Mesendoderm (in vitro differentiated cells): ENCODE measurements at regions not wholly inside any gene's neighbourhood (a gene's known extent, or its start where the extent isn't known, plus 50 kb on each side); places are given as distances from the start of the nearest gene placed in this dataset.

ENCODE experiments used
- DNase-seq: peaks from one replicate; pipeline ENCODE4 v3.0.0; 2013
- H2AK5ac ChIP-seq: 2 replicates; pipeline ENCODE4 v1.6.1; 2013; ENCODE audit warnings: low read length, inconsistent platforms
- H2BK120ac ChIP-seq: 2 replicates; pipeline ENCODE4 v1.6.1; 2013; ENCODE audit warnings: low read depth, mild to moderate bottlenecking, low read length, moderate library complexity, mixed read lengths
- H2BK15ac ChIP-seq: replicated peaks from 2 replicates; pipeline ENCODE4 v1.6.1; 2013; ENCODE audit warnings: low read depth, mild to moderate bottlenecking, moderate library complexity
- H2BK5ac ChIP-seq: 2 replicates; pipeline ENCODE4 v1.6.1; 2013; ENCODE audit warnings: low read length, inconsistent platforms
- H3K18ac ChIP-seq: 2 replicates; pipeline ENCODE4 v1.6.1; 2013; ENCODE audit warnings: mild to moderate bottlenecking, low read length, mixed read lengths
- H3K23ac ChIP-seq: one replicate; pipeline ENCODE4 v1.6.1; 2013; ENCODE audit warnings: low read length
- H3K27ac ChIP-seq: 2 replicates; pipeline ENCODE4 v1.5.1; 2013; ENCODE audit warnings: low read depth, mild to moderate bottlenecking, inconsistent platforms, low read length, moderate library complexity
- H3K27me3 ChIP-seq: 2 replicates; pipeline ENCODE4 v1.6.1; 2013; ENCODE audit warnings: low read length, control low read depth, mild to moderate bottlenecking, inconsistent platforms; ENCODE audit not compliant: insufficient read depth, poor library complexity
- H3K36me3 ChIP-seq: 2 replicates; pipeline ENCODE4 v1.6.1; 2013; ENCODE audit warnings: low read length, inconsistent platforms; ENCODE audit not compliant: control insufficient read depth, insufficient read depth
- H3K4ac ChIP-seq: one replicate; pipeline ENCODE4 v1.6.1; 2013; ENCODE audit warnings: low read depth, mild to moderate bottlenecking, low read length, moderate library complexity
- H3K4me1 ChIP-seq: 2 replicates; pipeline ENCODE4 v1.6.1; 2013; ENCODE audit warnings: low read depth, low read length, inconsistent platforms; ENCODE audit not compliant: control insufficient read depth
- H3K4me2 ChIP-seq: 2 replicates; pipeline ENCODE4 v1.6.1; 2013; ENCODE audit warnings: low read length
- H3K4me3 ChIP-seq: 2 replicates; pipeline ENCODE4 v1.5.1; 2013; ENCODE audit warnings: mild to moderate bottlenecking, low read length
- H3K56ac ChIP-seq: one replicate; pipeline ENCODE4 v1.6.1; 2013; ENCODE audit warnings: low read length
- H3K79me1 ChIP-seq: 2 replicates; pipeline ENCODE4 v1.6.1; 2013; ENCODE audit warnings: low read length, inconsistent platforms
- H3K79me2 ChIP-seq: 2 replicates; pipeline ENCODE4 v1.6.1; 2013; ENCODE audit warnings: mild to moderate bottlenecking, low read length; ENCODE audit not compliant: control insufficient read depth, insufficient read depth
- H3K9ac ChIP-seq: 2 replicates; pipeline ENCODE4 v1.6.1; 2013; ENCODE audit warnings: low read length, inconsistent platforms
- H4K5ac ChIP-seq: one replicate; pipeline ENCODE4 v1.6.1; 2013; ENCODE audit warnings: low read length
- H4K8ac ChIP-seq: one replicate; pipeline ENCODE4 v1.6.1; 2013; ENCODE audit warnings: low read depth, mild to moderate bottlenecking, control low read depth, low read length, moderate library complexity
- WGBS: extraction: QIAGEN DNeasy Blood & Tissue Kit; methylation state at CpG from one replicate; pipeline ENCODE4 v1.1.7; 2013; ENCODE audit warnings: low lambda C conversion rate, missing lambda C conversion rate; ENCODE audit not compliant: insufficient coverage; ENCODE audit errors: extremely low coverage; 5-methylcytosine and 5-hydroxymethylcytosine counted together

DNA sequence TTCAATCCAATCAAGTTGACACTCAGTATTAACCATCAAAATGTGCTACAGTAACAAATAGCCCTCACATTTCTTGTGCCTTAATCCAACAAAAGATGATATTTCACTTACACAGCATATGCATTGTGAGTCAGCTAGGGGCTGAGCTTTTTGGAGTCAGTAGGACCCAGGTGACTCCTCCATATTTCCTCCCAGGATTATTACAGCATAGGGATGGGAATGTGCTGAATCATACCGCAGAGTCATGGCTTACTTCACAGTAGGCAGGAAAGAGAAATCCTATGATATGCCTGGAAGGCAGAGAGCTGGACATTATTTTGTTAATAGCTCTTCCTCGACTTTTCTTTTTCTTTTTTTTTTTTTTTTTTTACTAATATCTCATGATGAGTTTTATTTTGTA, 153.3 kb downstream of the TMEM182 start:
- Histone ChIP-seq H4K8ac (no peak overlapping the region), H3K4me2 (no peak overlapping the region), H3K79me1 (no peaks in the 10 kb centered on the region), H2BK15ac (no peak overlapping the region), H4K5ac (no peak overlapping the region), H2BK120ac (no peak overlapping the region), H2BK5ac (no peak overlapping the region), H3K9ac (no peak overlapping the region), H3K23ac (no peak overlapping the region), H3K18ac (no peak overlapping the region), H3K36me3 (no peaks in the 10 kb centered on the region), H3K4ac (no peak overlapping the region), H3K27me3 (no peaks in the 10 kb centered on the region), H3K27ac (no peak overlapping the region), H3K4me3 (no peak overlapping the region), H3K4me1 (no peaks in the 10 kb centered on the region), H3K79me2 (no peaks in the 10 kb centered on the region), H3K56ac (no peak overlapping the region), H2AK5ac (no peak overlapping the region)
- WGBS: no CpG with 5 or more reads among the region's 2 CpGs
- DNase-seq: peak; percentile 24

DNA sequence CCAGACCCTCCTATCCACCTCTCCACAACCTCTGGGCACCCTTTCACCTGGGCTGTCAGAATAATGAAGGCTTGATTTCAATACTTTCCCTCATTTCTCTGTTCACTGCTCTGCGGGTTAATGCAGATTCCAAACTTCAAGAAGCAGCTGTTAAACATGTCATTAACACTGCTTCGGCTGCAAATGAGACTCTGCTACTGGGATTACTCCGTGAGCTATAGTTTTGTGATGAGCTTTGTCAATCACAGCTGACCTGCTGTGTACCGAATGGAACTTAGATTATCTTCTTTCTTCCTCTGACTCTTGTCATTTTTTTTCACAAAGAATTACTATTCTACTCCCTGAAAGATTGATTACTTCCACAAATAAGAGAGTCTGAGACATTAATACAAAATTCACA, 160.5 kb downstream of the TMEM182 start:
- no peak for DNase-seq
- Histone ChIP-seq H3K18ac (no peak overlapping the region), H3K4ac (no peak overlapping the region), H2AK5ac (no peak overlapping the region), H3K4me3 (no peak overlapping the region), H3K79me2 (no peaks in the 10 kb centered on the region), H3K4me2 (no peak overlapping the region), H3K4me1 (no peaks in the 10 kb centered on the region), H2BK120ac (no peak overlapping the region), H2BK5ac (no peak overlapping the region), H3K9ac (no peak overlapping the region), H2BK15ac (no peak overlapping the region), H3K36me3 (no peaks in the 10 kb centered on the region), H3K79me1 (no peaks in the 10 kb centered on the region), H3K23ac (no peak overlapping the region), H3K56ac (no peak overlapping the region), H3K27me3 (no peaks in the 10 kb centered on the region), H3K27ac (no peak overlapping the region), H4K8ac (no peak overlapping the region), H4K5ac (no peak overlapping the region)
- no CpG with 5 or more reads among the region's 4 CpGs for WGBS

DNA sequence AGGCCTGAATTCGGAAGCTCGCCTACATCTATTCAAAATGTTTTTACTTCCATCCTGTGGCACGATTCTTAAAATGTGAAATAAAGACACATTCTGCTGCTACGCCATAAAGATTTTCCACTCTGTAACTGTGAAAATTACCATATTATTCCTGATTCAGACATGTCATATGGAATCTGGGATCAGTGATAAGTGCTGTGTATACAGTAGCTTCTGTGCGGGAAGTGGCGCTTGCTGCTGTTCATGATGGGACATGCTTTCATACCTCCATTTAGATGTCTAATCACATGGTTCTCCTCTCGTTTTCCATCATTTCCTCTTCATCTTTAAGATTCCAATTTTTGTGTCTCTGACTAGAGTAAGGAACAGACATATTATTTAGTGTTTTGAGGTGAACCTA, 163.2 kb downstream of the TMEM182 start:
- H3K79me2 ChIP-seq: no peaks in the 10 kb centered on the region
- no peak for DNase-seq
- no peak overlapping the region for H3K9ac ChIP-seq
- H2BK120ac ChIP-seq: no peak overlapping the region
- no peak overlapping the region for H3K4me2 ChIP-seq
- no peaks in the 10 kb centered on the region for H3K27me3 ChIP-seq
- no peak overlapping the region for H4K8ac ChIP-seq
- no peak overlapping the region for H3K18ac ChIP-seq
- H2AK5ac ChIP-seq: no peak overlapping the region
- peaks cover 5% of the 10 kb centered on the region for H3K4me1 ChIP-seq
- no peak overlapping the region for H4K5ac ChIP-seq
- H3K56ac ChIP-seq: no peak overlapping the region
- H3K4ac ChIP-seq: no peak overlapping the region
- no peak overlapping the region for H3K27ac ChIP-seq
- H3K4me3 ChIP-seq: no peak overlapping the region
- no peak overlapping the region for H2BK5ac ChIP-seq
- no peaks in the 10 kb centered on the region for H3K36me3 ChIP-seq
- no peak overlapping the region for H2BK15ac ChIP-seq
- no peak overlapping the region for H3K23ac ChIP-seq
- H3K79me1 ChIP-seq: no peaks in the 10 kb centered on the region
- no CpG with 5 or more reads among the region's 7 CpGs for WGBS

GRCh38 chr2:102927854-102928267, 166.0 kb downstream of the TMEM182 start:
- Histone ChIP-seq H3K4ac (no peak overlapping the region), H3K79me2 (no peaks in the 10 kb centered on the region), H3K56ac (no peak overlapping the region), H3K27ac (no peak overlapping the region), H3K27me3 (no peaks in the 10 kb centered on the region), H3K9ac (no peak overlapping the region), H4K5ac (no peak overlapping the region), H3K36me3 (no peaks in the 10 kb centered on the region), H2BK15ac (no peak overlapping the region), H2AK5ac (no peak overlapping the region), H3K18ac (no peak overlapping the region), H2BK120ac (no peak overlapping the region), H3K79me1 (no peaks in the 10 kb centered on the region), H3K4me2 (no peak overlapping the region), H3K4me3 (no peak overlapping the region), H3K4me1 (peaks cover 5% of the 10 kb centered on the region), H4K8ac (no peak overlapping the region), H3K23ac (no peak overlapping the region), H2BK5ac (no peak overlapping the region)
- DNase-seq: no peak
- WGBS: no CpG with 5 or more reads among the region's 5 CpGs

GRCh38 chr2:102929721-102930120, 167.9 kb downstream of the TMEM182 start:
- Histone ChIP-seq H2BK120ac (no peak overlapping the region), H3K27me3 (no peaks in the 10 kb centered on the region), H3K4me3 (no peak overlapping the region), H3K79me2 (no peaks in the 10 kb centered on the region), H4K8ac (no peak overlapping the region), H3K18ac (no peak overlapping the region), H4K5ac (no peak overlapping the region), H3K36me3 (no peaks in the 10 kb centered on the region), H3K27ac (no peak overlapping the region), H2BK5ac (no peak overlapping the region), H3K56ac (no peak overlapping the region), H2BK15ac (no peak overlapping the region), H3K4me1 (peaks cover 5% of the 10 kb centered on the region), H2AK5ac (no peak overlapping the region), H3K9ac (no peak overlapping the region), H3K23ac (no peak overlapping the region), H3K4me2 (no peak overlapping the region), H3K4ac (no peak overlapping the region), H3K79me1 (no peaks in the 10 kb centered on the region)
- peak; percentile 15 for DNase-seq
- WGBS: no CpG with 5 or more reads among the region's 2 CpGs

- no peak overlapping the region for H4K5ac ChIP-seq
- no peaks in the 10 kb centered on the region for H3K79me2 ChIP-seq
- H3K36me3 ChIP-seq: no peaks in the 10 kb centered on the region
- H3K18ac ChIP-seq: no peak overlapping the region
- no peak overlapping the region for H3K4me3 ChIP-seq
- DNase-seq: peak; percentile 26
- no peak overlapping the region for H2AK5ac ChIP-seq
- no peak overlapping the region for H3K4me2 ChIP-seq
- no peak overlapping the region for H3K9ac ChIP-seq
- H3K27ac ChIP-seq: no peak overlapping the region
- no peaks in the 10 kb centered on the region for H3K79me1 ChIP-seq
- no peak overlapping the region for H3K23ac ChIP-seq
- WGBS: no CpG with 5 or more reads among the region's 6 CpGs
- H3K4ac ChIP-seq: no peak overlapping the region
- no peak overlapping the region for H4K8ac ChIP-seq
- no peak overlapping the region for H2BK120ac ChIP-seq
- H3K4me1 ChIP-seq: peaks cover 5% of the 10 kb centered on the region
- no peak overlapping the region for H2BK15ac ChIP-seq
- no peak overlapping the region for H2BK5ac ChIP-seq
- no peak overlapping the region for H3K56ac ChIP-seq
- H3K27me3 ChIP-seq: no peaks in the 10 kb centered on the region
These were observed 170.7 kb downstream of the TMEM182 start for GRCh38 chr2:102932501-102932900.
